CD4-positive, alpha-beta T cell (primary cell): ENCODE measurements at regions not wholly inside any gene's neighbourhood (a gene's known extent, or its start where the extent isn't known, plus 50 kb on each side); places are given as distances from the start of the nearest gene placed in this dataset.

Experiments used
- ATAC-seq: fragments of 200-7000 bp; cut with Tn5 transposase; one replicate; pipeline ENCODE4 v1.10.0; 2022; ENCODE audit warnings: mild to moderate bottlenecking; ENCODE audit not compliant: poor library complexity
- CTCF ChIA-PET: fragments of 350-600 bp; sonication (Branson Sonifier 250); formaldehyde crosslinking; loops from one replicate; lab custom pipeline; 2021; ENCODE audit warnings: antibody characterized with exemption, inconsistent platforms; lab: Charles Lee
- POLR2A ChIA-PET: fragments of 350-600 bp; sonication (Branson Sonifier 250); formaldehyde crosslinking; loops from one replicate; lab custom pipeline; 2021; ENCODE audit warnings: antibody characterized with exemption, inconsistent platforms; lab: Charles Lee
- DNase-seq, 14 experiments: peaks; one replicate each; pipeline ENCODE4 v3.0.0-alpha.2; 2013 to 2020; ENCODE audit warnings: mixed read lengths in 2 of 14
- H3K27ac ChIP-seq, 2 donors: one replicate each; pipeline versions ENCODE4 v1.5.1 to v1.7.0; 2013; ENCODE audit warnings: low read length in 2 of 2, low read depth in 1 of 2, mild to moderate bottlenecking in 1 of 2
- H3K27me3 ChIP-seq, 2 experiments: 1 replicate in 1 of 2; 2 replicates in 1 of 2; pipeline versions ENCODE4 v1.6.1 to v1.7.0; 2013; ENCODE audit warnings: low read length in 2 of 2, control low read depth in 1 of 2, mild to moderate bottlenecking in 1 of 2, moderate library complexity in 1 of 2; ENCODE audit not compliant: insufficient read depth in 2 of 2, control insufficient read depth in 1 of 2
- H3K36me3 ChIP-seq: one replicate; pipeline ENCODE4 v1.6.1; 2013; ENCODE audit warnings: low read length, control low read depth; ENCODE audit not compliant: insufficient read depth
- H3K4me1 ChIP-seq: one replicate; pipeline ENCODE4 v1.6.1; 2013; ENCODE audit warnings: low read length, control low read depth; ENCODE audit not compliant: insufficient read depth
- H3K4me3 ChIP-seq: one replicate; pipeline ENCODE4 v1.5.1; 2013; ENCODE audit warnings: mild to moderate bottlenecking, low read length, moderate library complexity
- H3K9me3 ChIP-seq, 2 experiments: 1 replicate in 1 of 2; 2 replicates in 1 of 2; pipeline versions ENCODE4 v1.6.1 to v1.7.0; 2013; ENCODE audit warnings: low read length in 2 of 2, mild to moderate bottlenecking in 2 of 2, control low read depth in 1 of 2, moderate library complexity in 1 of 2; ENCODE audit not compliant: control insufficient read depth in 1 of 2, insufficient read depth in 1 of 2
- H3K27ac Mint-ChIP-seq: one replicate; pipeline ENCODE4 v1.8.0; 2020; ENCODE audit warnings: mixed read lengths
- H3K27me3 Mint-ChIP-seq: one replicate; pipeline ENCODE4 v1.8.0; 2021; ENCODE audit warnings: mixed read lengths
- H3K36me3 Mint-ChIP-seq: one replicate; pipeline ENCODE4 v1.8.0; 2021; ENCODE audit warnings: low read depth, mixed read lengths
- H3K4me1 Mint-ChIP-seq: one replicate; pipeline ENCODE4 v1.8.0; 2021; ENCODE audit warnings: low read depth, mixed read lengths
- H3K4me3 Mint-ChIP-seq: one replicate; pipeline ENCODE4 v1.8.0; 2020; ENCODE audit warnings: mild to moderate bottlenecking, mixed read lengths
- H3K9me3 Mint-ChIP-seq: one replicate; pipeline ENCODE4 v1.8.0; 2020; ENCODE audit warnings: mixed read lengths
- CTCF ChIP-seq: fragments of 200-600 bp; IDR thresholded peaks from one replicate; pipeline ENCODE4 v1.8.0; 2022; ENCODE audit warnings: antibody characterized with exemption, mild to moderate bottlenecking
- intact Hi-C, 2 experiments: fragments of 100-400 bp; cut with DNase I in 1 of 2; cut with micrococcal nuclease in 1 of 2; formaldehyde crosslinking; loops; one replicate each; pipeline versions ENCODE4 v1.15.1 to v1.9.0; 2023 to 2025; cut with DNase I, micrococcal nuclease

GRCh38 chr1:57926025-57926552, 502.2 kb upstream of the DAB1 start:
- ATAC-seq = no peak
- CTCF ChIA-PET = no interaction called here

GRCh38 chr1:57925226-57925625, 501.4 kb upstream of the DAB1 start:
- POLR2A ChIA-PET = no interaction called here
- intact Hi-C loops = no loop called here

More at GRCh38 chr1:57926025-57926552, 502.2 kb upstream of the DAB1 start:
- Histone ChIP-seq H3K9me3 (no peaks in the 10 kb centered on the region), H3K27me3 (no peaks in the 10 kb centered on the region), H3K36me3 (no peaks in the 10 kb centered on the region), H3K4me1 (no peaks in the 10 kb centered on the region), H3K4me3 (no peak overlapping the region), H3K27ac (no peak overlapping the region)
- no peak for TF ChIP-seq CTCF
- Mint-ChIP-seq H3K9me3 (no peaks in the 10 kb centered on the region), H3K4me1 (no peaks in the 10 kb centered on the region), H3K4me3 (no peak overlapping the region), H3K27me3 (no peaks in the 10 kb centered on the region), H3K36me3 (no peaks in the 10 kb centered on the region), H3K27ac (no peak overlapping the region)
- intact Hi-C loops = no loop called here
- DNase-seq = no peak
- POLR2A ChIA-PET = no interaction called here

GRCh38 chr1:57922130-57922529, 498.3 kb upstream of the DAB1 start:
- DNase-seq (no peak), ATAC-seq (no peak)
- no peaks in the 10 kb centered on the region for H3K36me3 Mint-ChIP-seq
- intact Hi-C loops = no loop called here
- H3K36me3 ChIP-seq = no peaks in the 10 kb centered on the region
- no peak overlapping the region for H3K27ac ChIP-seq
- H3K27ac Mint-ChIP-seq = no peak overlapping the region
- no peaks in the 10 kb centered on the region for H3K9me3 Mint-ChIP-seq
- H3K4me3 ChIP-seq = no peak overlapping the region
- no peaks in the 10 kb centered on the region for H3K27me3 Mint-ChIP-seq
- no peaks in the 10 kb centered on the region for H3K4me1 ChIP-seq
- ChIA-PET CTCF (no interaction called here), POLR2A (no interaction called here)
- no peaks in the 10 kb centered on the region for H3K9me3 ChIP-seq
- TF ChIP-seq CTCF = no peak
- H3K27me3 ChIP-seq = no peaks in the 10 kb centered on the region
- no peak overlapping the region for H3K4me3 Mint-ChIP-seq
- H3K4me1 Mint-ChIP-seq = no peaks in the 10 kb centered on the region

More at GRCh38 chr1:57925226-57925625, 501.4 kb upstream of the DAB1 start:
- Histone ChIP-seq H3K36me3 (no peaks in the 10 kb centered on the region), H3K27me3 (no peaks in the 10 kb centered on the region), H3K4me1 (no peaks in the 10 kb centered on the region), H3K27ac (no peak overlapping the region), H3K9me3 (no peaks in the 10 kb centered on the region), H3K4me3 (no peak overlapping the region)
- no peaks in the 10 kb centered on the region for H3K27me3 Mint-ChIP-seq
- H3K9me3 Mint-ChIP-seq = no peaks in the 10 kb centered on the region
- H3K4me3 Mint-ChIP-seq = no peak overlapping the region
- no peak for TF ChIP-seq CTCF
- CTCF ChIA-PET = no interaction called here
- no peak for DNase-seq
- no peaks in the 10 kb centered on the region for H3K36me3 Mint-ChIP-seq
- no peaks in the 10 kb centered on the region for H3K4me1 Mint-ChIP-seq
- no peak overlapping the region for H3K27ac Mint-ChIP-seq
- ATAC-seq = no peak
